SJSA1 (cell line): ENCODE measurements at regions not wholly inside any gene's neighbourhood (a gene's known extent, or its start where the extent isn't known, plus 50 kb on each side); places are given as distances from the start of the nearest gene placed in this dataset.

Experiments used
- DNase-seq, 2 experiments: peaks; one replicate each; pipeline ENCODE4 v3.0.0-alpha.2; 2015 to 2020; ENCODE audit warnings: low spot score in 2 of 2, low read depth in 1 of 2
- H3K27ac ChIP-seq: fragments of 250-450 bp; sonication (Bioruptor Pico); 2 replicates; pipeline ENCODE4 v1.5.1; 2020; ENCODE audit warnings: mild to moderate bottlenecking, moderate library complexity
- H3K27me3 ChIP-seq: fragments of 250-450 bp; sonication (Bioruptor Pico); replicated peaks from 2 replicates; pipeline ENCODE4 v1.5.1; 2020; ENCODE audit warnings: mild to moderate bottlenecking, moderate library complexity
- H3K36me3 ChIP-seq: fragments of 250-450 bp; sonication (Bioruptor Pico); 2 replicates; pipeline ENCODE4 v1.5.1; 2020; ENCODE audit warnings: mild to moderate bottlenecking
- H3K4me1 ChIP-seq: fragments of 250-450 bp; sonication (Bioruptor Pico); replicated peaks from 2 replicates; pipeline ENCODE4 v1.6.1; 2021; ENCODE audit warnings: mild to moderate bottlenecking
- H3K4me3 ChIP-seq: fragments of 250-450 bp; sonication (Bioruptor Pico); 2 replicates; pipeline ENCODE4 v1.5.1; 2020; ENCODE audit warnings: mild to moderate bottlenecking
- H3K9me3 ChIP-seq: fragments of 250-450 bp; sonication (Bioruptor Pico); replicated peaks from 2 replicates; pipeline ENCODE4 v1.5.1; 2020; ENCODE audit warnings: mild to moderate bottlenecking

- H3K9me3 ChIP-seq = no peaks in the 10 kb centered on the region
- H3K4me1 ChIP-seq = no peaks in the 10 kb centered on the region
- no peak for DNase-seq
- H3K4me3 ChIP-seq = no peak overlapping the region
- H3K36me3 ChIP-seq = no peaks in the 10 kb centered on the region
- no peaks in the 10 kb centered on the region for H3K27me3 ChIP-seq
- no peak overlapping the region for H3K27ac ChIP-seq
Measured at GRCh38 chr13:63167699-63168337, 1752.2 kb upstream of the PCDH20 start.

- H3K4me3 ChIP-seq = no peak overlapping the region
- H3K9me3 ChIP-seq = no peaks in the 10 kb centered on the region
- no peaks in the 10 kb centered on the region for H3K27me3 ChIP-seq
- no peak overlapping the region for H3K27ac ChIP-seq
- no peaks in the 10 kb centered on the region for H3K4me1 ChIP-seq
- H3K36me3 ChIP-seq = no peaks in the 10 kb centered on the region
- DNase-seq = no peak
Measured at GRCh38 chr13:63166345-63166744, 1750.7 kb upstream of the PCDH20 start.

GRCh38 chr13:63163903-63164302 lies 1748.3 kb upstream of the PCDH20 start:
- no peak for DNase-seq
- no peaks in the 10 kb centered on the region for H3K4me1 ChIP-seq
- no peak overlapping the region for H3K4me3 ChIP-seq
- H3K27me3 ChIP-seq = no peaks in the 10 kb centered on the region
- no peaks in the 10 kb centered on the region for H3K36me3 ChIP-seq
- no peak overlapping the region for H3K27ac ChIP-seq
- no peaks in the 10 kb centered on the region for H3K9me3 ChIP-seq

DNA sequence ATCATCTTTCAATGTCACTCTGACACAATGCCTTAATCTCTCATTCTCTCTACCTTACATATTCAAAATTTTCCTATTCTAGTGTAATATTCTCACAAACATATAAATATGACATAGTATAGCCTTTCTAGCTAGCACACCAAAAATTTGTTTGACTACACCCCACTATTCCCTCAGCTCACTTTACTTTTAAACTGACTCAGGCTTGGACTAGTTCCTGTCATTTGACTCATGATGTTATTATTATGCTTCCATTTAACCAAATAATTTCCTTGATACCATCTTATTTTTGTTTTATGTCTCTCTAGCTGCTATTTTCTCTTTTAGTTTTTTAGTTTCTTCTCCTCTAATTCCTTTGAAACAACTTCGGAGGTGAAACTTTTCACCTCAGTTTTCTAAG lies 1745.6 kb upstream of the PCDH20 start:
- Histone ChIP-seq H3K4me1 (no peaks in the 10 kb centered on the region), H3K27me3 (no peaks in the 10 kb centered on the region), H3K36me3 (no peaks in the 10 kb centered on the region), H3K9me3 (no peaks in the 10 kb centered on the region), H3K27ac (no peak overlapping the region), H3K4me3 (no peak overlapping the region)
- DNase-seq = no peak

- Histone ChIP-seq H3K9me3 (no peaks in the 10 kb centered on the region), H3K36me3 (no peaks in the 10 kb centered on the region), H3K4me1 (no peaks in the 10 kb centered on the region), H3K27ac (no peak overlapping the region), H3K27me3 (no peaks in the 10 kb centered on the region), H3K4me3 (no peak overlapping the region)
- no peak for DNase-seq
Measured at GRCh38 chr13:63156816-63157215, 1741.2 kb upstream of the PCDH20 start.

GRCh38 chr13:63149375-63149774 lies 1733.7 kb upstream of the PCDH20 start:
- Histone ChIP-seq H3K27ac (no peak overlapping the region), H3K9me3 (no peaks in the 10 kb centered on the region), H3K4me3 (no peak overlapping the region), H3K36me3 (no peaks in the 10 kb centered on the region), H3K4me1 (no peaks in the 10 kb centered on the region), H3K27me3 (no peaks in the 10 kb centered on the region)
- no peak for DNase-seq

DNA sequence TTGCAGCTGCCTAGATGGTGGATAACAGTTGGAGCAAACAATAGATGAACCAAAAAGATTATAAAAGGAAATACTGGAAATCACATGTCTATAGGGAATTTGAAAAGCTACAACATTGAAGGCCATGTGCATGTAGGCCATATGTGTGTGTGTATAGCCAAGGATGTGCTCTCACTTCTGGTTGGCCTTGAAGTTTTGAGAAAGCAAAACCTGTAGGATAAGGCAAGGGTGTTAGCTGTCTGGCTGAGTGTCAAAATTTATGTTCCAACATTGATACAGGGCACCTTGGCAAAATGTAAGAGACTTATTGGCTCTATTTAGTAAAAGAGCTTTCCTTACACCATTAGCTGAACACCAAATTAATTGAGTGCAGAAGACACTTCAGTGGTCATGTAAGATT lies 1723.6 kb upstream of the PCDH20 start:
- Histone ChIP-seq H3K4me3 (no peak overlapping the region), H3K9me3 (no peaks in the 10 kb centered on the region), H3K27me3 (no peaks in the 10 kb centered on the region), H3K36me3 (no peaks in the 10 kb centered on the region), H3K27ac (no peak overlapping the region), H3K4me1 (no peaks in the 10 kb centered on the region)
- no peak for DNase-seq

DNA sequence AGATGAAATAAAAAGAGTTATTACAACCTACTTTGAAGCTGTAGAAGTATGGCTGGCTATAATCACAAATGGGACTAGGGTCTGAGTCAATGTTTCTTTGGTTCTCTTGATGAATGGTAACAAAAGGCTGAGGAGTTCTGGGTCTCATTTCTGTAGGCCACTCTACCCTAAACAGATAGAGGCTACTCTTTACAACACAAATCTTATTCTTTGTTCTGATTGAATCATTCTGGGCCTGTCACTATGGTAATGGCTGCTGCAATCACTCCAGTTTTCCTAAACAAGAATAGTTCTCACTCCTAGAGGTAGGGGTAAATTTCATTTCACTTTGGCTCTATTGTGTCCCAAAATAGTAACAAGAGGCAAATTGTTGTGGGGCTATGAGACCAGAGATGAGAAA lies 1714.3 kb upstream of the PCDH20 start:
- no peak for DNase-seq
- Histone ChIP-seq H3K4me3 (no peak overlapping the region), H3K4me1 (no peaks in the 10 kb centered on the region), H3K27me3 (no peaks in the 10 kb centered on the region), H3K9me3 (no peaks in the 10 kb centered on the region), H3K27ac (no peak overlapping the region), H3K36me3 (no peaks in the 10 kb centered on the region)

DNA sequence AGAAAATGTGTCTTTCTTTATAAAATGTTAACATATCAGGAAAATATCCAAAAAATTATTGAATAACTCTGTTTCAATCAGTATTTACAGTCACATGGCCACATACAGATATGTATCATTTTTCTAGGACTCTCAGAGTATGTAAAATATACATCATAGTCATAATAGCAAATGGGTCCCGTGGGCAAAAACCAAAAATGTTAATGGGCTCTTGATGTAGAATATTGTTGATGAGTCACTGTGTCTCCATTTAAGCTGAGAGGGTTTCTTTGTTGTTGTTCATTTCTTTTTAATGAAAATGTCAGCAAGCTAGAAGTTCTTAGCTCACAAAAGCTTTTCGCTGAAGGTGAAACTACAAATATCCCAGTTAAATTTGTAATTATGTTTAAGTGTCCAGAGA lies 1713.1 kb upstream of the PCDH20 start:
- no peaks in the 10 kb centered on the region for H3K9me3 ChIP-seq
- no peak for DNase-seq
- H3K27ac ChIP-seq = no peak overlapping the region
- H3K4me3 ChIP-seq = no peak overlapping the region
- H3K36me3 ChIP-seq = no peaks in the 10 kb centered on the region
- H3K27me3 ChIP-seq = no peaks in the 10 kb centered on the region
- no peaks in the 10 kb centered on the region for H3K4me1 ChIP-seq

GRCh38 chr13:63124863-63125262 lies 1709.2 kb upstream of the PCDH20 start:
- H3K36me3 ChIP-seq = no peaks in the 10 kb centered on the region
- H3K4me3 ChIP-seq = no peak overlapping the region
- no peaks in the 10 kb centered on the region for H3K27me3 ChIP-seq
- no peaks in the 10 kb centered on the region for H3K4me1 ChIP-seq
- no peaks in the 10 kb centered on the region for H3K9me3 ChIP-seq
- no peak overlapping the region for H3K27ac ChIP-seq
- DNase-seq = no peak

- Histone ChIP-seq H3K27me3 (no peaks in the 10 kb centered on the region), H3K4me1 (no peaks in the 10 kb centered on the region), H3K36me3 (no peaks in the 10 kb centered on the region), H3K27ac (no peak overlapping the region), H3K4me3 (no peak overlapping the region), H3K9me3 (no peaks in the 10 kb centered on the region)
- no peak for DNase-seq
Measured at GRCh38 chr13:63120883-63121282, 1705.2 kb upstream of the PCDH20 start.

DNA sequence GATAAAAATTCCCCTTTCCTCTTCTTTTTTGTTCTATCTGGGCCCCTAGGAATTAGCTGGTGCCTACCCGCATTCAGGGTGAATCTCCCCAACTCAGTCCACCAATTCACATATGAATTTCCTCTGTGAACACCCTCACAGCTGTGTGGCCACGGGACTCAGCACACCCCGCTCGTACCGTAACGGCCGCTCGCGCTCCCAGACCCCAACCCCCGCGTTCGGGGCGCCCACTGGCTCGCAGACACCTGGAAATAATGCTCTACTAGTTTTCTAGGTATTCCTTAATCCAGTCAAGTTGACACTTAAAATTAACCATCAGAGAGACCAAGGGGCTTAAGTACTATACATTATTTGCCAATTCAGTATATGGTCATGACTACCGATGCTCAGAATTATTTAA lies 1702.1 kb upstream of the PCDH20 start:
- DNase-seq = no peak
- Histone ChIP-seq H3K4me3 (no peak overlapping the region), H3K4me1 (no peaks in the 10 kb centered on the region), H3K36me3 (no peaks in the 10 kb centered on the region), H3K27ac (no peak overlapping the region), H3K9me3 (no peaks in the 10 kb centered on the region), H3K27me3 (no peaks in the 10 kb centered on the region)

DNA sequence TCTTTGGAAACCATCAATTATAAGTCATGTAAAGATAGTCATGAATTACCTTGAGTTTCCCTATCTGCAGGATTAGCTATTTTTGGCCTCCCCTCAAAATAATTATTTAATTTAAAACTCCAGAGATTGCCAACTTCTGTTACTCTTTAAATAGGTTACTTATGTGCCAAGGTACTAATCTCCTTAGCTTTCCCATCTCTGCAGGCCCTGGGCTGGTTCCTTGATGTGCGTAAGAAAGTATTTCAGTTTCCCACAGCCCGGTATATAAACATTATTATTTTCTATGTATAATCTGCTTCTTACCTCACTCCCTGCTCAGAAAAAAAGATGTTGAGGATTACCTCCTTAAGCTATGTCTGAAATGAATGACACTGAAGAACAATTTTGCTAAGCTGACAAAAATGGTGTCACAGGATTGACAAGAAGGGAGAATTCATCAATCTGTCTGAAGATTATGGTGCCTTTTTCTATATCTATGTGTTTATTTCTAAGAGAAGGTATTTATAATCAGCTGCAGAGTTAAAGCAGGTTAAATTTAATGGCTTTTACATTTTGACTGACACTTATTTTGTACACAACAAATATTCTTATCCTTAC lies 1697.2 kb upstream of the PCDH20 start:
- no peaks in the 10 kb centered on the region for H3K4me1 ChIP-seq
- no peak overlapping the region for H3K4me3 ChIP-seq
- H3K9me3 ChIP-seq = no peaks in the 10 kb centered on the region
- no peak overlapping the region for H3K27ac ChIP-seq
- no peaks in the 10 kb centered on the region for H3K27me3 ChIP-seq
- DNase-seq = no peak
- H3K36me3 ChIP-seq = no peaks in the 10 kb centered on the region

- Histone ChIP-seq H3K4me3 (no peak overlapping the region), H3K4me1 (no peaks in the 10 kb centered on the region), H3K36me3 (no peaks in the 10 kb centered on the region), H3K27me3 (no peaks in the 10 kb centered on the region), H3K27ac (no peak overlapping the region), H3K9me3 (no peaks in the 10 kb centered on the region)
- DNase-seq = no peak
Measured at GRCh38 chr13:63110466-63110865, 1694.8 kb upstream of the PCDH20 start.
